ENCODE measurements at regions not wholly inside any gene's neighbourhood (a gene's known extent, or its start where the extent isn't known, plus 50 kb on each side); places are given as distances from the start of the nearest gene placed in this dataset.

DNA sequence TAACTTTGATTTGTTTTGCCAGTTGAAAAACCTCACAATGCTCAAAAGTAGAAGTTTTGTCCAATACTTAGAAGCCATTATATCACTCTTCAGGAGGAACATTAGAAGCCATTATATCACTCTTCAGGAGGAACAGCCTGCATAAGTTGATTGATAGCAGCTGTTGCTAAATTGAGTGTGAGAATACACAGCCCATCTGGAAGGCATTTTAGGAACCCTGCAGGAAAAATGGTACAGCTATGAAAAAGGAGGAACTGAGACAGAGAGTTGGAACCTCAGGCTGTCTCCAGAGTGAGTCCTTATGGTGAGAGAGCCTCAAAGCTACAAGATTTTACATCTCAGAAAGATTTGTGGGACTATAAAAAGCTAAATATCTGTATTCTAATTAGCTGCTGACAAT is 207.0 kb downstream of the MYRFL start:
- Histone ChIP-seq H3K36me3 (no peaks in the 10 kb centered on the region), H3K9me3 (no peaks in the 10 kb centered on the region), H3K27me3 (no peaks in the 10 kb centered on the region), H3K4me3 (no peak overlapping the region), H3K27ac (no peak overlapping the region), H3K4me1 (no peaks in the 10 kb centered on the region)
- DNase-seq (peak in 2 of 4 donors; percentile 79 to 95), ATAC-seq (peak; percentile 33)
- TF ChIP-seq, protein P1, sequence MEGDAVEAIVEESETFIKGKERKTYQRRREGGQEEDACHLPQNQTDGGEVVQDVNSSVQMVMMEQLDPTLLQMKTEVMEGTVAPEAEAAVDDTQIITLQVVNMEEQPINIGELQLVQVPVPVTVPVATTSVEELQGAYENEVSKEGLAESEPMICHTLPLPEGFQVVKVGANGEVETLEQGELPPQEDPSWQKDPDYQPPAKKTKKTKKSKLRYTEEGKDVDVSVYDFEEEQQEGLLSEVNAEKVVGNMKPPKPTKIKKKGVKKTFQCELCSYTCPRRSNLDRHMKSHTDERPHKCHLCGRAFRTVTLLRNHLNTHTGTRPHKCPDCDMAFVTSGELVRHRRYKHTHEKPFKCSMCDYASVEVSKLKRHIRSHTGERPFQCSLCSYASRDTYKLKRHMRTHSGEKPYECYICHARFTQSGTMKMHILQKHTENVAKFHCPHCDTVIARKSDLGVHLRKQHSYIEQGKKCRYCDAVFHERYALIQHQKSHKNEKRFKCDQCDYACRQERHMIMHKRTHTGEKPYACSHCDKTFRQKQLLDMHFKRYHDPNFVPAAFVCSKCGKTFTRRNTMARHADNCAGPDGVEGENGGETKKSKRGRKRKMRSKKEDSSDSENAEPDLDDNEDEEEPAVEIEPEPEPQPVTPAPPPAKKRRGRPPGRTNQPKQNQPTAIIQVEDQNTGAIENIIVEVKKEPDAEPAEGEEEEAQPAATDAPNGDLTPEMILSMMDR (IDR thresholded peaks at IDR 0.05): no peak
- intact Hi-C loops (cut with DNase I): no loop called here

- no peak overlapping the region for H3K27ac ChIP-seq
- H3K4me1 ChIP-seq: no peaks in the 10 kb centered on the region
- ATAC-seq (no peak), DNase-seq (no peak)
- H3K36me3 ChIP-seq: no peaks in the 10 kb centered on the region
- intact Hi-C loops (cut with DNase I): no loop called here
- H3K9me3 ChIP-seq: no peaks in the 10 kb centered on the region
- no peaks in the 10 kb centered on the region for H3K27me3 ChIP-seq
- TF ChIP-seq, protein P1 (IDR thresholded peaks at IDR 0.05): no peak
- H3K4me3 ChIP-seq: no peak overlapping the region
Observed at GRCh38 chr12:70033310-70033709, 208.3 kb downstream of the MYRFL start.

DNA sequence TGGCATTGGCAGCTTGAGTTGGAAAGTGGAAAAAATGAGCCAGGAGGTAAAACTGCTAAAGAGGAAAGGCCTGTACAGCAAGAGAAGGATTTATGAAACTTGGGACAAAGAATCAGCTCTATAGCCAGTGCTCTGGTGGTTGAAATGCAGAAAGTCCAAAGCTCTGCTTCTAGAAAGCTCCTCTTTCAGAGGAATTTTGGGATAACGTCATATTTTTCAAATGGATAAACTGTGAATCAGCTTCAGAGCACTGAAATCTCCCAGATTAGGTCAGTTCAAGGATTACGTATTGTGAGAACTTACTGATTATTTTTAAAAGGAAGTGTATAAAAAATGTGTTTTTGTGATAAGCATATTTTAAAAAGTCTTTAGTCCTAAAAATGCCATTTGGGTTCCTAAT is 203.1 kb upstream of the CNOT2 start:
- H3K4me1 ChIP-seq: no peaks in the 10 kb centered on the region
- no peak for DNase-seq
- H3K27ac ChIP-seq: no peak overlapping the region
- H3K27me3 ChIP-seq: no peaks in the 10 kb centered on the region
- intact Hi-C loops (cut with DNase I): no loop called here
- TF ChIP-seq, protein P1 (IDR thresholded peaks at IDR 0.05): no peak
- H3K4me3 ChIP-seq: no peak overlapping the region
- H3K36me3 ChIP-seq: no peaks in the 10 kb centered on the region
- H3K9me3 ChIP-seq: no peaks in the 10 kb centered on the region
- no peak for ATAC-seq

- H3K27me3 ChIP-seq: no peaks in the 10 kb centered on the region
- H3K36me3 ChIP-seq: no peaks in the 10 kb centered on the region
- H3K4me1 ChIP-seq: no peaks in the 10 kb centered on the region
- DNase-seq (no peak), ATAC-seq (no peak)
- no peaks in the 10 kb centered on the region for H3K9me3 ChIP-seq
- intact Hi-C loops (cut with DNase I): no loop called here
- no peak overlapping the region for H3K27ac ChIP-seq
- H3K4me3 ChIP-seq: no peak overlapping the region
- TF ChIP-seq, protein P1 (IDR thresholded peaks at IDR 0.05): no peak
Observed at GRCh38 chr12:70042675-70043074, 200.6 kb upstream of the CNOT2 start.

DNA sequence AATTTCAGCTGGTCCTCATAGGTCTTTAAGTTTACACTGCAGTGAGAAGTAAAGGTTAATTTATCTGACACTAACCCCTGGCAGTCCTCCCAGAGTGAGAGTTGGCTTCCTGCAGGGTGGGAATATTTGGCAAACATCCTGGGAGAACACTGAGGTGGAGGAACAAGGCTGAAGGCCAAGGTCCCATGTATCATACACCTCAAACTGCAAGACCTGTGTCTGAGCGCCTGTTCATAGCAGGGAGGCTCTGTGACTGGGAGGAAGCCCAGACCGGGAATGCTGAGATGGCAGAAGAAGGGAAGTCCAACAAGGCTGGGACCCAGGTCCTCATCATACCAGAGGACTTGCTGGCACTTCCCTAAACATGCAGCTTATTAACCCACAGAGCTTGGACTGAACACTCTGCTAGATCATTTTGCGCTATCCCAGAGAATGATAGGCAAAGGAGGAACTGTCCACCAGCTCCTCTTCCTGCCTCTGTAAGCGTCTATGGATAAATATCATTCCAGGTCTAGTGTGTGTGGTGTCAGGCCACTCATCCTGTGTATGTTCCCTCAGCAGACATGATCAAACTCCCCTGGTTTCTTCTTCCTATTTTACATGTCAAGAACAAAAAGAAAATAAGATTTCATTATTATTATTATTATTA is 199.6 kb upstream of the CNOT2 start:
- intact Hi-C loops (cut with DNase I): no loop called here
- Histone ChIP-seq H3K9me3 (no peaks in the 10 kb centered on the region), H3K4me1 (no peaks in the 10 kb centered on the region), H3K4me3 (no peak overlapping the region), H3K36me3 (no peaks in the 10 kb centered on the region), H3K27me3 (no peaks in the 10 kb centered on the region), H3K27ac (no peak overlapping the region)
- no peak for DNase-seq
- ATAC-seq: no peak
- TF ChIP-seq, protein P1 (IDR thresholded peaks at IDR 0.05): no peak

Data from left lung (tissue), 4 donors.